ENCODE measurements at regions not wholly inside any gene's neighbourhood (a gene's known extent, or its start where the extent isn't known, plus 50 kb on each side); places are given as distances from the start of the nearest gene placed in this dataset.

DNA sequence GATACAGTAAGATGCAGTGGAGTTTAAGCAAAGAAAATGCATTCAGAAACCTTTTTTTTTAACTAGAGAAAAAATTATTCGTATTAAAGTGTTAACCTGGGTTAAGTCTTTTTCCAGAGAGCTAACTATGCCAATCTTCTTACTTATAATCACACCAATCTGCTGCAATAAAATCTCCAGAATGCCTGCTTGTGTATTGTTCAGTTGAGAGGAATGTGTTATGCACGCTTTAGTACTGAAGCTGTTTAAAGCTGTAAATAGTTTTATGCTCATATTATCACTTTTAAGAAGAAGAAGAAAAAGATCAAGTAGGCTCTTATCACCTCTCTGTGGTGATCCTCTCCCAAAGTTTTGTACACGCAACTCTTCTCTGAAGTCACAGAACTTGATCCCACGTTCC, 528.7 kb downstream of the RFC3 start:
- TF ChIP-seq, protein P1, sequence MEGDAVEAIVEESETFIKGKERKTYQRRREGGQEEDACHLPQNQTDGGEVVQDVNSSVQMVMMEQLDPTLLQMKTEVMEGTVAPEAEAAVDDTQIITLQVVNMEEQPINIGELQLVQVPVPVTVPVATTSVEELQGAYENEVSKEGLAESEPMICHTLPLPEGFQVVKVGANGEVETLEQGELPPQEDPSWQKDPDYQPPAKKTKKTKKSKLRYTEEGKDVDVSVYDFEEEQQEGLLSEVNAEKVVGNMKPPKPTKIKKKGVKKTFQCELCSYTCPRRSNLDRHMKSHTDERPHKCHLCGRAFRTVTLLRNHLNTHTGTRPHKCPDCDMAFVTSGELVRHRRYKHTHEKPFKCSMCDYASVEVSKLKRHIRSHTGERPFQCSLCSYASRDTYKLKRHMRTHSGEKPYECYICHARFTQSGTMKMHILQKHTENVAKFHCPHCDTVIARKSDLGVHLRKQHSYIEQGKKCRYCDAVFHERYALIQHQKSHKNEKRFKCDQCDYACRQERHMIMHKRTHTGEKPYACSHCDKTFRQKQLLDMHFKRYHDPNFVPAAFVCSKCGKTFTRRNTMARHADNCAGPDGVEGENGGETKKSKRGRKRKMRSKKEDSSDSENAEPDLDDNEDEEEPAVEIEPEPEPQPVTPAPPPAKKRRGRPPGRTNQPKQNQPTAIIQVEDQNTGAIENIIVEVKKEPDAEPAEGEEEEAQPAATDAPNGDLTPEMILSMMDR (IDR thresholded peaks at IDR 0.05; ENCODE audit: low read depth, low read length), result no peak
- TF ChIP-seq EZH2phosphoT487 (IDR thresholded peaks at IDR 0.05; ENCODE audit: low read depth), result no peak

Measured in OCI-LY3 (cell line).